ENCODE measurements at regions not wholly inside any gene's neighbourhood (a gene's known extent, or its start where the extent isn't known, plus 50 kb on each side); places are given as distances from the start of the nearest gene placed in this dataset.

DNA sequence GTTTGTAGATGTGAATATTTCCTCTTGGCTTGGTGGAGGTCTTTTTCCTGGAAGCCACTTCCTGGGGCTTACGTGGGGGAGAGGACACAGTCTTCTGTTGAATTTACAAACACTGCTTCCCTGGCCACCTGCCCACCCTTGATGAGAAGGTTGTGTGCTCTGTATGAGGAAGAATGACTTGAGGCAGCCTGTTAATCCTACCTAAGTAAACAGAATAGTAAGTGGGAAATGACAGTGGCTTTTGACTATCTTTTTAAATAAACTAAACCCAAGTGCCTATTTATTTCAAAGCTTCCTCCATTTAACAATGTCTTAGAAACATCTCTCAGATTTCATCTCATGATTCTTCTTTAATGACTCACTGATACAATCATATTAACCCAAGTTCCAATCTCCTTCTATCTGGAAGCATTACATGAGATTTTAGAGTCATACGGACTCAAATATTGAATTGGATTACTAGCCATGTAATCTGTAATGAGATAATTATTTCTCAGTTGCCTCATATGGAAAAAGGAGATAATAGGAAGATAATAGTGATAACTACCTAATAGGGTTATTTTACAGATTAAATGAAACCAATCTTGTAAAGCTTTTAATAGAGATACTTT lies 96.6 kb upstream of the SMIM36 start:
- Mint-ChIP-seq H3K27ac (no peak overlapping the region), H3K9me3 (no peaks in the 10 kb centered on the region), H3K36me3 (no peaks in the 10 kb centered on the region)
- no peak for ATAC-seq
- no peak for DNase-seq (ENCODE audit: low spot score in 2 of 2)

DNA sequence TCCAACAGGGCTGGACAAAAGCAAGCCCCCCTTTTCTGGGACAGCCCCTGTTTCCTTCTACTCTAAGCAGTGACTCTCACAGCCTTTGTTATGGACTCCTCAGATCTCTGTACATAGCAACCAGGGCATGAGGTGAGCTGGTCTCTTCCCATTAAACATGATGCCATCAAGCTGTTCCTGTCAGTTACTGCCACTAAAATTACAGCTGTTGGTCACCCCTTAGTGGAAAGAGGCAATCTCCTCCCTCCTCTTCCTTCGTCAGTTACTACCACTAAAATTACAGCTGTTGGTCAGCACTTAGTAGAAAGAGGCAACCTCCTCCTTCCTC lies 95.2 kb upstream of the SMIM36 start:
- no peaks in the 10 kb centered on the region for H3K9me3 Mint-ChIP-seq
- H3K27ac Mint-ChIP-seq = no peak overlapping the region
- ATAC-seq (no peak), DNase-seq (ENCODE audit: low spot score in 2 of 2) (no peak)
- H3K36me3 Mint-ChIP-seq = no peaks in the 10 kb centered on the region

DNA sequence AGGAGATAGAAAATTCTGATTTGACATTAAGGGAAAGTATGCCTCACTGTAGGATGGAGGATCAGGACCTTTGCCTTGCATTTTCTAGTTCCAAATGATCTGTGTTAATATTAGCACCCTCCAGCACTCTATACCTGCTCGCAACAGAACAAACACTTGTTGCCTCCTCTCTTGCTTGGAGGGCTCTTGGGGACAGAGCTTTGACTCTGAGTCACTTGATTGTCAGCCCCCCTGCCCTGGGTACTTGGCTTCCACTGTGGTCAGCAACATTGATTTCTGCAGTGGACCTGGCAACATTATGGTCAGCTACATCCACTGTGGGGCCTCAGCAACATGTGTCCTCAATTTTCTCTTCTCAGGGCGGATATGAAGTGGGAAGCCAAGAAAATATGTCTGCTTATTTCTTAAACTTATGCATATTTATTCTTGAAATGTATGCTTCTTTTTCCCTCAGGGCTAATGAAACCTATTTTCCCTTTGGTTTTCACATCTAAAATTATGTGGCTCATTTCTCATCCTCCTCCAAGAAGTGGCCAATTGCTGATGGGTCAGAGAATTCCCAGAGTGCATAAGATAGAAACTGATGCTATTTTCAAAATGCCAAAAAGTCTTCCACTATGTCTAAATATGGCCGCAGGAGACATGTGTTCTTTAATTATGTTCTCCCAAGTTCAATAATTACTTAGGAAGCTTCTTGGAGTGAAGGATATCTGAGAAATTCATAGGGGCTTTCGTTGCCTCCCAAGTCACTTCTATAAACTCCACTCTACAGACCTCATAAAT lies 94.6 kb upstream of the SMIM36 start:
- Mint-ChIP-seq H3K9me3 (no peaks in the 10 kb centered on the region), H3K27ac (no peak overlapping the region), H3K36me3 (no peaks in the 10 kb centered on the region)
- no peak for DNase-seq (ENCODE audit: low spot score in 2 of 2)
- no peak for ATAC-seq

DNA sequence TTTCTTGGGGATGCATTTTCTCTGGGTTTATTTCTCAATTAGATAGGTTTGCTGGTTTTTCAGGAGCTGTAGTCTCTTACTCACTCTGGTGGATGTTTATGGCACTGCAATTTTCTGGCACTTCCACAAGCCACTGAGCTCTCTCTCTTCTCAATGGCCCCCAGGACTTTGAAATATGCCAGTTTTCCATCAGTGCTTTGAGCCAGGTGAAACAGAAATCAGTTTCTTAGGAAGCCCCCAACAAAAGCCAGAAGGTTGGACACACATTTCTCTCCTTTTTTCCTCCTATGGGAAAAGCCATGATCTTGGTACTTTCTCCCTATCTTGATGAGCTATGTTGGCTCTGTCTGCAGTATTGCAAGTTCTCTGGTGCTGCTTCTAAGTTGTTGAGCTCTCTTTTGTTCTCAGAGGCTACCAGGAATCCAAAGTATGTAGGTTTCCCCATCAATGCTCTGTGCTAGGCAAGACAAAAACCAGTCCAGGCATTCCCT lies 90.7 kb upstream of the SMIM36 start:
- Mint-ChIP-seq H3K27ac (no peak overlapping the region), H3K36me3 (peaks cover 14 to 31% of the 10 kb centered on the region in 2 donors), H3K9me3 (peaks cover 13 to 15% of the 10 kb centered on the region in 2 donors)
- ATAC-seq = peak in 1 of 2 donors; percentile 63
- peak in 1 of 2 donors; percentile 28 for DNase-seq (ENCODE audit: low spot score in 2 of 2)

DNA sequence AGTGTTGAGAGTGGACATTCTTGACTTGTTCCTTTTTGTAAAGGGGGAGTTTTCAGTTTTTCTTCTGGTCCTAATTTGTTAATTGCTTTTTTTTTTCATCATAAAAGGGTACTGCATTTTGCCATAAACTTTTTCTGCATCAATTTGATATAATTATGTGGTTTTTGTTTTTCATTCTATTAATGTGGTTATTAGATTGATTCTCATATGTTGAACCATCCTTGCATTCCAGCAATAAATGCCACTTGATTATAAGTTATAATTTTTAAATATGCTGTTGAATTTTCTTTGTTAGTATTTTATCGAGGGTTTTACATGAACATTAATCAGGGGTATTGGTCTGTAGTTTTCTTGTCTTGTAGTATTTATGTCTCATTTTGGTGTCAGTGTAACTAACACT lies 87.2 kb upstream of the SMIM36 start:
- H3K27ac Mint-ChIP-seq = no peak overlapping the region
- peaks cover 13 to 19% of the 10 kb centered on the region in 2 donors for H3K9me3 Mint-ChIP-seq
- H3K36me3 Mint-ChIP-seq = peaks cover 23 to 38% of the 10 kb centered on the region in 2 donors
- ATAC-seq (no peak), DNase-seq (ENCODE audit: low spot score in 2 of 2) (no peak)

DNA sequence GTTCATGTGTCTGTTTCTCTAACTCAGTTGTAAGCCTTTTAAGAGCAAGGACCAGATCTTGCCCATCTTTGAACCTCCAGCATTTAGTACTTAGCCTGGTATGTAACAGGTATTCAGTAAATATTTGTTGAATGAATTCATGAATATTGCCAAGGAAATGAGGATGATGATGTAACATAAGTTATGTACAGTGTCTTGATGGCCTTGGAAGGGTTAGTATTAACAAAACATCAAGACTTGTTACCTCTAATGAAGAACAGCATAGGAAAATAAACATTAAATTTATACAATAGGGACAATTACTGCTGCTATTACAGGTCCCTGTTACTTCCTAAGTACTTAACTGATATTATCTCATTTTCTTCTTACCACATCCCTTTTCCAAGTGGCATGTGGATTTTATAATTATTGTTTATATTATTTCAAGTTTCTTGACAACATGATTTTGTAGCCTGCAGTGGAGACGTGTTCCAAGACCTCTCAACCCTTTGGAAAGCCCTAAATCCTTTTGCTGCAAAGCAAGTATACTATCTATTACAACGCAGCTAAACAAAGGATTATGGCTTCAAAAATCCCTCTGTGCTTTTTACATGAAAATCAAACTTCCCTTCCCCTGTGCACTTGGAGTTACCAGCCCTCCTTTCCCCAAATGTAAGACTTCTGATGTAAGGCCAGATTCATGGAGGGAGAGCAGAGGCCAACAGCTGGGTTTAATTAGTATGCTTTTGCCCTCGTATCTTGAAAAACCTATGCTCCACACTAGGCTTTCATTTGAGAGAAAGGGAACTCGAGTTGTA lies 77.4 kb upstream of the SMIM36 start:
- Mint-ChIP-seq H3K27ac (no peak overlapping the region), H3K9me3 (no peaks in the 10 kb centered on the region), H3K36me3 (peaks cover 0 to 7% of the 10 kb centered on the region in 2 donors)
- no peak for ATAC-seq
- no peak for DNase-seq (ENCODE audit: low spot score in 2 of 2)

DNA sequence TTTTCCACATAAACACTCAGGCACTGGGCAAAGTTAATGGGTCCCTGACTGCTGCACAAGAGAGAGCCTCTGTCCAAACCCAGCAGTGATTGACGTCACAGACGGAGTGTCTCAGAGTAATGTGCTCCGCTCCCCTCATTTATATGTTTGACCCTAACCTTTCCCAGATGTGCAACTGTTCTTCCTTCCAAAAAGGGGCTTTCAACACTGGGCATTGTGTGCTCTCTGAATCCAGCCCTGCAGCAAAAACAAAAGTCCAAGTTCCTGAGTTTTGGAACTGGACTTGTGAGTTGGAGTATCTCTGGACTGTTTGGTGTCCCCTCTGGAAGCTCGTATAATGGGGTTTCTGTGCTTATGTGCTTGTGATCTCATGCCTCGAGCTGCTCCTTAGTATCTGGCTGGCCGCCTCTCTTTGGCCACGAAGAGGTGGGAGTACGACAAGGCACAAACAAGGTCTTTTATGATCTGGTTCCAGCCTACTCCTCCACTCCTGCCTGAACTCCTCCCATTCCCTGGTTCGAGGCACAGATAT lies 76.4 kb upstream of the SMIM36 start:
- no peak for ATAC-seq
- Mint-ChIP-seq H3K9me3 (no peaks in the 10 kb centered on the region), H3K36me3 (peaks cover 0 to 14% of the 10 kb centered on the region in 2 donors), H3K27ac (no peak overlapping the region)
- no peak for DNase-seq (ENCODE audit: low spot score in 2 of 2)

DNA sequence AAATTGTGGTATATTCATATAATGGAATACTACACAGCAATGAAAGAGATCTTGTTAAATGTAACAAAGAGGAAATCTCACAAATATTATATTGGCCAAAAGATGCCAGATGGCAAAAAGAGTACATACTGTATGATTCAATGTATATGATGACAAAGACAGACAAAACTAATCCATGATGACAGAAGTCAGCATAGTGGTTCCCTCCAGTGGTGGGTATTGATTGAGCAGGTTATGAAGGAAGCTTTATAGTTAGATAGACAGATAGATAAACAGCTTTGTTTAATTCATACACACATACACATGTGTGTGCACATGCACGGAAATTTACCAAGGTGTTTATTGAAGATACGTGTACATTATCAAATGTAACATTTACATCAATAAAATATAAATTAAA lies 74.4 kb upstream of the SMIM36 start:
- DNase-seq (ENCODE audit: low spot score in 2 of 2) = no peak
- H3K9me3 Mint-ChIP-seq = no peaks in the 10 kb centered on the region

DNA sequence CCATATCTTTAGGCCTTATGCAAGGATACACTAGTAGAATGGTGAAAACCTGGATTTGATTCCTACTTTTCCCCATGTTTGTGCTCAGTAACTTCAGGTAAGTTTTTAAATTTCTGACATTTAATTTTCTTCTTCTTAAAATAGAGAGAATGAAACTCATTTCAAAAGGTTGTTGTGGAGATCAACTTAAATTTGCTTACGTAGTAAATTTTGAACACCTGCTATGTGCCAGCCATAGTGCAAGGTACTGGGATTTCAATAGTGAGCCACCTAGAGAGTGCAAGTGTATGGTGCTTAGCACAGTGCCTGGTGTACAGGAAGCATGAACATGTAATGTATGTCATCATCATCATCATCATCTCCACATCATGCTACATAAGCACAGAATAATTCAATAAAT lies 73.6 kb upstream of the SMIM36 start:
- Mint-ChIP-seq H3K9me3 (no peaks in the 10 kb centered on the region), H3K27ac (no peak overlapping the region), H3K36me3 (peaks cover 0 to 16% of the 10 kb centered on the region in 2 donors)
- DNase-seq (ENCODE audit: low spot score in 2 of 2) = no peak
- no peak for ATAC-seq

More for the DNA sequence above, 74.4 kb upstream of the SMIM36 start:
- Mint-ChIP-seq H3K27ac (no peak overlapping the region), H3K36me3 (peaks cover 0 to 16% of the 10 kb centered on the region in 2 donors)
- ATAC-seq = peak in 1 of 2 donors; percentile 54

DNA sequence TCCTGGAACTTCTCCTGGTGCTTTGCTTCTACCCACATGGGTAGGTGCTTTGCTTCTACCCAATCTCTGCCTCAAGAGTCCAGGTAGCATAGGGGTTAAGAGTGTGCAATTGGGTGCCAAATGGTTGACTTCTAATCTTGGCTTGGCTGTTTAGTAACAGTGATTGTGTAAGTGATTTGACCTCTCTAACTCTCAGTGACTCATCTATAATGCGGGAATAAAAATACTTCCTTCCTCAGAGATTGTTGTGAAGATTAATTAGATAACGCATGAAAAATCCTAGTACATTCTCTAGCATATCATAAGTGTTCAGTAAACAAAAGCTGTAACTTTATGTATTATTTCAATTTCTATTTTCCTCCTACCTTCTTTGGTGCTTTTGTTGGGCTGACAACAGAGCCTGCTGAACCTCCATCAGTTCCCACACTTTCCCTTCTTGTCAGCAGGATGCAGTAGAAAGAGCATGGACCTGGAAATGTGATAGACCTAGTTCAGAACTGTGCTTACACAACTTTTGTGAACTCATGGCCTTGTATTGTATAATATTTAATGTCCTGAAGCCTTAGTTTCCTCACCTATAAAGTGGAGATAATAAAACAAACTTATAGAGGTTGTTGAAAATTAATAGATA lies 72.9 kb upstream of the SMIM36 start:
- Mint-ChIP-seq H3K9me3 (no peaks in the 10 kb centered on the region), H3K36me3 (peaks cover 0 to 16% of the 10 kb centered on the region in 2 donors), H3K27ac (no peak overlapping the region)
- DNase-seq (ENCODE audit: low spot score in 2 of 2) = no peak
- no peak for ATAC-seq

DNA sequence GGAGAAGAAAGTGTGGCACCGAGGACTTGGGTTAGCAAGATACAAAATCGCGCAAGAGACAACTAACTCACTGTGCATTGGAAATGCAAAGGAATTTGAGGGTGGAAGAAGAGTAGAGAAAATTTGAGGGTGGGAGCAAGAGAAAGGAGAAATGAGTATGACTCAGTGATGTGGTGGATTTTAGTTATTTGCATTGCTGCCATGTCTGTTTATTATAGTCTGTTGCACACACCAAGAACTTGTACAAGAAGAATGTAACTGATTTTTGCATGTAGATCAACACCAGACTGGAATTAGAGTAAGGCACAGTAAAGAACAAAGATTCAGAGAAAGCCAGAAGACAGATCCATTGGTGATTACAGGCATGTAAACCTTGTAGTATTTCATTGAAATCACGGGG lies 71.6 kb upstream of the SMIM36 start:
- DNase-seq (ENCODE audit: low spot score in 2 of 2) (no peak), ATAC-seq (no peak)
- no peaks in the 10 kb centered on the region for H3K9me3 Mint-ChIP-seq
- peaks cover 0 to 16% of the 10 kb centered on the region in 2 donors for H3K36me3 Mint-ChIP-seq
- H3K27ac Mint-ChIP-seq = no peak overlapping the region

DNA sequence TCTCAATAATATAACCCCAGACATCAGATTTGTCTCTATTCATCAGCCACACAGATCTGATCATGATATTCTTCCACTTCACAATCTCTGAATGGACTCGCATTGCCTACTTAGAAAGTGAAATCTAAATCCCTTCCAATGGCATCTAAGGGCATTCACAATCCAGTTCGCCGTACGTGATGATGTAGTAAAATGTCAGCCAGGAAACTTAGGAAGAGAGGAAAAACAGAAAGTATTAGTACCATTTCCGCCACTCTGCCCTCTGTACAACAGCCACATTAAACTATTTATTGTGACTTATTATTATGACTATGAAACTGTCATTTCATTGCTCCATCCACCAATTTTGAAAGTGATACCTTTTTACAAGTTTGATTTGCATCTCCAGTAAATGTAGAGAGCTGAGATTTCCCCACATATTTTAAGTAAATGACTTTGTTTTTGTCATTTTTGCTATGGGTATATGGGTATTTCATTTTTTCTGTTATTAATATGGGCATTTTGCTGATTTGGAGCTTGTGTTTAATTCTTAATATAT lies 69.4 kb upstream of the SMIM36 start:
- H3K27ac Mint-ChIP-seq = peak overlapping the region in 1 of 2 donors; percentile 66
- H3K36me3 Mint-ChIP-seq = peaks cover 0 to 16% of the 10 kb centered on the region in 2 donors
- no peaks in the 10 kb centered on the region for H3K9me3 Mint-ChIP-seq
- ATAC-seq = peak in 1 of 2 donors; percentile 37
- no peak for DNase-seq (ENCODE audit: low spot score in 2 of 2)

DNA sequence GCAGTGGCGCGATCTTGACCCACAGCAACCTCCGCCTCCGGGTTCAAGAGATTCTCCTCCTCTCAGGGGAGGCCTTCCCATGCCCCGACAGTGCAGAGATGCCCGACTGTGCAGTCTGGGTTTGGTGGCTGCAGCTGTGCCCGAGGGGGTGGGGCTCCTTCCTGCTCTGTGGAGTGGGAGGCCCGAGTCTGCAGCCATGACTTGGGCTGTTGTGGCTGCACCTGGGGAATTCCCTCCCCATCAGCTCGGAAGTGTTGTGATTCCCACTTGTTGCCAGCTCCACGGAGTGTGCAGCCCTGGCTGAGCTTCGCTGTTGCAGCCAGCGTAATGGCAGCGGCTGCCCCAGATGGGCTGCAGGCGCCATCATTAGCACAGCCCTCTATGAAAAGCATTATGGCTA lies 66.4 kb upstream of the SMIM36 start:
- no peaks in the 10 kb centered on the region for H3K9me3 Mint-ChIP-seq
- peak in 1 of 2 donors; percentile 27 for ATAC-seq
- H3K36me3 Mint-ChIP-seq = peaks cover 0 to 2% of the 10 kb centered on the region in 2 donors
- no peak overlapping the region for H3K27ac Mint-ChIP-seq
- DNase-seq (ENCODE audit: low spot score in 2 of 2) = peak; percentile 37 to 57

DNA sequence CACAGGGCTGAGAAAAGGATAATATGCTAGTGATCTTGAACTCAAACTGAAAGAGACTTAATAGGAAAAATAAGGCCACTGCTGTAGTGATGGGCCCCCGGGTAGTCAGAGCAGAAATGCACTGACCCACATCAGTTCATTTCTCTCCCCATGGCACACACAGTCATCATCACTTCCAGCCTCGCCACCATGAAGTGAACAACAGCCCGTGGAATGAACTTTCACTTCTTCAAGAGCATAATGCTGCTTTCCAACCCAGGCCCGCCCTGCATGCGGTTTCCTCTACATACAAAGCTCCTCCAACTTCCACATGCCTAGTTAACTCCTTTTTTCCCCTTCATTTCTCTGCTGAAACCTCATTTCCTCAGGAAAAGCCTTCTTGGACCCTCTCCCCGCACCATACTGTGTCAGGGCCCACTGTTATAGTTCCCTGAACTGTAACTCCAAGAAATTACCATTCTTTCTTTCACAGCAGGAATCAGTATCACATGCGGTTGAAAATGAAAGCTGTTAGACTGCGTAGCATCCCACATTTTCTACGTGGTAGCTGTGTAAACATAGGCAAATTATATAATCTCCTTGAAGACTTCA lies 65.8 kb upstream of the SMIM36 start:
- Mint-ChIP-seq H3K36me3 (no peaks in the 10 kb centered on the region), H3K9me3 (no peaks in the 10 kb centered on the region), H3K27ac (no peak overlapping the region)
- DNase-seq (ENCODE audit: low spot score in 2 of 2) (peak; percentile 69 to 70), ATAC-seq (peak; percentile 94 to 96)

DNA sequence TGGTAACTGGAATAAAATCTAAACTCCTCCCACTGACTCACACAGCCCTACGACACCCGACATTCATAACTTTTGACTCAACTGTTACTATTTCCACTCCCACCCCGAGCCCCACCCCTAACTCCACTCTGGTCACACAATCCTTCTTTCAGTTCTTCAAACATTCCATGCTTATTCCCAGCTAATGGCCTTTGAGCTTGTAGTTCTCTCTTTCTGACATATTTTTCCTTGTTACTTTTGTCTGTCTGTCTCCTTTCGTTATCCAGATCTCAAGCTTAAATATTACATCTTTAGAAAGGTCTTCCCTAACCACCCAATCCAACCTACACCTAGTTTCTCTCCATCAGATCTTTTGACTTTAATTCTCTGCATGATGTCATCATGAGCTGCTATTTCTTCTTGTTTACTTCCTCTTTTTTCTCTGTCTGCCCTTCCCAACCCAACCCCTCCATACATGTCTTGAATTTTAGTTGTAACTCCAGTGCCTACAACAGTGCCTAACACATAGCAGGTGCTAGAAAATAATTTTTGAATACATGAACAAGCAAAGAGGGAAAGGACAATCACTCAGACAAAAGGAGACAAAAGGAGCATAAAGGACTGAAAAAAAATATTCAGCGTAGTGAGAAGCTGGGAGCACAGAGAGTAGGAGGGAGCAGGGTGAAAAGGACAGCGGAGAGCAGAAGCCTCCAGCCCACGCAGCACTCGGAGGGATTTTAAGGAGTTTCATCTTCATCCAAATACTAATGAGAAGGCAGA lies 65.2 kb upstream of the SMIM36 start:
- no peaks in the 10 kb centered on the region for H3K9me3 Mint-ChIP-seq
- no peaks in the 10 kb centered on the region for H3K36me3 Mint-ChIP-seq
- H3K27ac Mint-ChIP-seq = no peak overlapping the region
- ATAC-seq (peak; percentile 6 to 10), DNase-seq (ENCODE audit: low spot score in 2 of 2) (no peak)

Data from activated naive CD4-positive, alpha-beta T cell treated with anti-CD3 and anti-CD28 coated beads, Interleukin-2, amount 50 U/mL, for 72 hours (primary cell).